Glomerular endothelial cell (primary cell): ENCODE measurements at regions not wholly inside any gene's neighbourhood (a gene's known extent, or its start where the extent isn't known, plus 50 kb on each side); places are given as distances from the start of the nearest gene placed in this dataset.
"Not testable (repeated sequence)": the region's sequence is repeated elsewhere in the genome, so short reads cannot be mapped to it uniquely, and the experiment has no call there.

Experiments
- DNase-seq: peaks from one replicate; pipeline ENCODE4 v3.0.0-alpha.2; 2011; ENCODE audit warnings: low read depth, low spot score; ENCODE audit errors: extremely low read depth

GRCh38 chr6:27593200-27593818 lies 120.4 kb upstream of the ZNF184 start:
- DNase-seq, result no peak

- no peak for DNase-seq
Observed at GRCh38 chr6:27592481-27593199, 119.7 kb upstream of the ZNF184 start.

GRCh38 chr6:27591699-27592480 lies 119.0 kb upstream of the ZNF184 start:
- DNase-seq, result no peak

- DNase-seq, result not testable (repeated sequence)
Observed at GRCh38 chr6:27585316-27585715, 112.4 kb upstream of the ZNF184 start.

GRCh38 chr6:27584326-27584725 lies 111.4 kb upstream of the ZNF184 start:
- DNase-seq, result no peak

- no peak for DNase-seq
Observed at GRCh38 chr6:27582928-27583725, 110.2 kb upstream of the ZNF184 start.

DNA sequence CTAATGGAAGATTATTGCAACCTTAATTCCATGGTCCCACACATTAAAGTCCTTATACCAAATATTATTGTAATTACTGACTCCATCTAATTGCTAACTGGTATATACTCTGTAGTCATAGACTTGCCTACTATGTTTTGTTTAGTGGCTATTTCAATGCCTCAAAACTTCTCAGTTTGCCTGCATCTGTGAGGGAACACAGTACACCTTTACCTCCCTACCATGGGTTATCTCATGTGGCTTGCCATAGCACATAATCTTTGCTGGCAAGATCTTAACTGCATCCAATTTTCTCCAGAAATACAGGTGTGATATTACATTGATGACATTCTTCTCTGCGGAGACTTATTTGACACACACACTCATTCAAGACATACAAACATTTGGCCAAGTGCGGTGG lies 107.1 kb upstream of the ZNF184 start:
- DNase-seq, result no peak

GRCh38 chr6:27577922-27578321 lies 105.0 kb upstream of the ZNF184 start:
- DNase-seq, result no peak

GRCh38 chr6:27575594-27576361 lies 102.9 kb upstream of the ZNF184 start:
- DNase-seq, result no peak

DNA sequence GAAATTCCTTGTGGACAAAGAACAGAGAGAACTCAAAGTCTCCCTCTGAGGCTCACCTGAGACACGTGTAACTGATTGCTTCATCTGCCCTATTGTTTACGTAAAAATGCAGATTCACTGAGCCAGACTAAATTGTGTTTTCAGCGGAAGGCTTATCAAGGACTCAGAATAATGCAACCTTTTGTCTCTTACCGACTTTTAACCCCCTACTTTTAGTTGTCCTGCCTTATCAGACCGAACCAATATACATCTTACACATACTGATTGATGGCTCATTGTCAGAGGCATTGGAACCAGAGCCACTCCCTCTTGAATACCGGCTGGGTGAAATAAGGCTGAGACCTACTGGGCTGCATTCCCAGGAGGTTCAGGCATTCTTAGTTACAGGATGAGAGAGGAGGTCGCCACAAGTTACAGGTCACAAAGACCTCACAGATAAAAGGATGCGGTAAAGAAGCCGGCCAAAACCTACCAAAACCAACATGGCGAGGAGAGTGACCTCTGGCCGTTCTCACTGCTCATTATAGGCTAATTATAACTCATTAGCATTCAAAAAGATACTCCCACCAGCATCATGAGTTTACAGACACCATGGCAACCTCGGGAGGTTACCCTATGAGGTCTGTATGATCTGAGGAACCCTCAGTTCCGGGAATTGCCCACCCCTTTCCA lies 95.5 kb upstream of the ZNF184 start:
- DNase-seq, result no peak

GRCh38 chr6:27565839-27566779 lies 93.2 kb upstream of the ZNF184 start:
- no peak for DNase-seq

GRCh38 chr6:27562027-27562410 lies 89.1 kb upstream of the ZNF184 start:
- DNase-seq, result no peak

GRCh38 chr6:27558028-27558724 lies 85.3 kb upstream of the ZNF184 start:
- DNase-seq, result no peak

DNA sequence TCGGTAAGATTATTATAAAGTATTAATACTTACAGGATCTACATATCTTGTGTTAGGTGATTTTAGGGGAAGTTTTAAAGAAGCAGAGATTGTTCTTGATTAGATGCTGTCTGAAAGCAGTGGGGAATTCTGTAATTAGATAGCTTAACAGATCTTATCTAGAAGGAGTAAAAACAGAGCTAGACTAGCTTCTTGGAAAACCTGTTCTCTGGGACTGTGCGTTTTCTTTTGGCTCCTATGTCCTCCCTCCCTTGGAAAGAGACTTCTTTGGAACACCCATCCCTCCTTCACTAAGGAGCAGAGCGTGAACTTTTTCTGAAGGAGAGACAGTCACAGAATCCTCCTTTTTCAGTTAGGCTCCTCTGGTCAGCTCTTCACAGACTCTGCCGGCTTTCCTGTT lies 83.5 kb upstream of the ZNF184 start:
- no peak for DNase-seq

DNA sequence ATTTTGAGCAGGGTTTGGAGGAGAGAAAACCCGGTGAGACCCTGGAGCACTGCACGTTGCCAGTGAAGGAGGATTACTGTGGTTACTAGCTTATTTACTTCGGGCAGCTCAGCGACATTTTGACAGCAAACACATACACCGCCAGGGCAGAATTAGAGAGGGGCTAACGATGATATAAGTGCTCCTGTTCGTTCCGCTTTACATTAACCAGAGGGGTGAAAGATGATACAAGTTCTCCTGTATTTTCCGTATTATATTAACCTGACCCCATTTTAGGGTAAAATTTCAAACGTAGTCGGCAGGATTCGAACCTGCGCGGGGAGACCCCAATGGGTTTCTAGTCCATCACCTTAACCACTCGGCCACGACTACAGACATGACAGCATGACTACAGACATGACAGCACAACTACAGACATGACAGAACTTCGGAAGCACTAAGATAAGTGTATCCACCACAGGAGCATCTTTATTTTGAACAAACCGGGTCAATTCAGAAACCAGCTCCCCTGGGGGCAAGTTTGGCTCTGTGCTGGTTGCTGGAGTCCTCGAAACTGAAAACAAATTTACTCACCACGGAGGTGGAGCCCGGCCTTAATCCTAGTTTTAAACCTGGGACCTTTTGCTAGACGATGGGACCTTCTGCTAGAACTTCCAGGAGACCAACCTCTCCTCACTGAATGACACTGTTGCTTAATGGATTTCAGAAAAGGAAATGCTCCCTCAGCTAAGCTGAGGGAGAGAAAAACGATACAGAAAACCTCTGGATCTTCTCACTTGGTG lies 80.4 kb upstream of the ZNF184 start:
- no peak for DNase-seq

DNA sequence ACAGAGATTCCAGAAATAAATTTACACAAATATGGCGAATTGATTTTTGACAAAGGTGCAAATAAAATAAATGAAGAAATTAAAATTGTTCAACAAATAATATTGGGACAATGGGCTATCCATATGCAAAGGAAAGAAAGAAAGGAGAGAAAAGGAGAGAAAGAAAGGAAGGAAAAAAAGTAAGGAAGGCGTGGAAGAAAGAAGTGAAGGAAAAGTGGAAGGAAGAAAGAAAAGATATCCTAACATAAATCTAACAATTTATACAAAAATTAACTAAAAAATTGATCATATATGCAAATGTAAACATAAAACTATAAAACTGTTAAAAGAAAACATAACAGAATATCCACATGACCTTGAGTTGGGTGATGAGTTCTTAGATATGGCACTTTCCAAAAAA lies 78.7 kb upstream of the ZNF184 start:
- no peak for DNase-seq

DNA sequence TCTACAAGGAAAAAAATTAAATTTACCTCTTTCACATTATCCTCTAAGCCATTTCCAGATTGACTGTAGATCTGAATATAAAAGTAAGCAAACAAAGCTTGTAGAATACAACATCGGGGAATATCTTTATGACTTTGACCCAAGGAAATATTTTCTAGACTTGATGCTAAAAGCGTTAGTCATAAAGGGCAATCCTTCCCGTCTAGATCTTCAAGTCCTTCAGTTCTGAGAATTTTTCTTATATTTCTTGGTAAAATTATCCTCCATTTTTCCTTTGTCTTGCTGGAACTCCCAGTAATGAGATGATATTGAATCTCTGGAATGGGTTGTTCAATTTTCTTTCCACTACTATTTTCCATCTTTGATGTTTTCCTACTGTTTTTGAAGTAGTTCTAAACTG lies 77.8 kb upstream of the ZNF184 start:
- DNase-seq, result no peak
